Trophoblast cell (in vitro differentiated cells and primary cell): ENCODE measurements at regions not wholly inside any gene's neighbourhood (a gene's known extent, or its start where the extent isn't known, plus 50 kb on each side); places are given as distances from the start of the nearest gene placed in this dataset.

Experiments
- DNase-seq, 2 donors: peaks; one replicate each; pipeline ENCODE4 v3.0.0-alpha.2; 2016
- H2AFZ ChIP-seq: 2 replicates; pipeline ENCODE4 v1.6.1; 2013; ENCODE audit warnings: low read length, moderate library complexity, mild to moderate bottlenecking; ENCODE audit not compliant: insufficient read depth, poor library complexity
- H2AK5ac ChIP-seq: 2 replicates; pipeline ENCODE4 v1.6.1; 2013; ENCODE audit warnings: mild to moderate bottlenecking, low read length
- H2BK120ac ChIP-seq: 2 replicates; pipeline ENCODE4 v1.6.1; 2013; ENCODE audit warnings: low read length, mild to moderate bottlenecking, moderate library complexity; ENCODE audit not compliant: insufficient read depth, poor library complexity
- H2BK12ac ChIP-seq: 2 replicates; pipeline ENCODE4 v1.6.1; 2013; ENCODE audit warnings: mild to moderate bottlenecking, low read length, moderate library complexity
- H2BK5ac ChIP-seq: 2 replicates; pipeline ENCODE4 v1.6.1; 2013; ENCODE audit warnings: low read length, low read depth, moderate library complexity, mild to moderate bottlenecking; ENCODE audit not compliant: poor library complexity
- H3K14ac ChIP-seq: 2 replicates; pipeline ENCODE4 v1.6.1; 2013; ENCODE audit warnings: mild to moderate bottlenecking, low read length
- H3K18ac ChIP-seq: 2 replicates; pipeline ENCODE4 v1.6.1; 2013; ENCODE audit warnings: mild to moderate bottlenecking, low read length
- H3K23ac ChIP-seq: 2 replicates; pipeline ENCODE4 v1.6.1; 2013; ENCODE audit warnings: low read length
- H3K27ac ChIP-seq: 2 replicates; pipeline ENCODE4 v1.5.1; 2013; ENCODE audit warnings: low read depth, mild to moderate bottlenecking, inconsistent platforms, low read length, moderate library complexity
- H3K27me3 ChIP-seq: 2 replicates; pipeline ENCODE4 v1.6.1; 2013; ENCODE audit warnings: inconsistent platforms, mild to moderate bottlenecking, low read length, moderate library complexity; ENCODE audit not compliant: insufficient read depth
- H3K36me3 ChIP-seq, 2 experiments: 1 replicate in 1 of 2; 2 replicates in 1 of 2; pipeline ENCODE4 v1.6.1; 2013; ENCODE audit warnings: low read length in 2 of 2, mild to moderate bottlenecking in 2 of 2, moderate library complexity in 1 of 2; ENCODE audit not compliant: insufficient read depth in 2 of 2, control insufficient read depth in 1 of 2
- H3K4ac ChIP-seq: 2 replicates; pipeline ENCODE4 v1.6.1; 2013; ENCODE audit warnings: low read depth, mild to moderate bottlenecking, low read length, moderate library complexity
- H3K4me1 ChIP-seq, 2 experiments: 1 replicate in 1 of 2; 2 replicates in 1 of 2; pipeline ENCODE4 v1.6.1; 2013; ENCODE audit warnings: low read length in 2 of 2, mild to moderate bottlenecking in 2 of 2, moderate library complexity in 1 of 2; ENCODE audit not compliant: insufficient read depth in 2 of 2, control insufficient read depth in 1 of 2
- H3K4me2 ChIP-seq: 2 replicates; pipeline ENCODE4 v1.6.1; 2013; ENCODE audit warnings: inconsistent platforms, mild to moderate bottlenecking, low read length, moderate library complexity
- H3K4me3 ChIP-seq: 2 replicates; pipeline ENCODE4 v1.5.1; 2013; ENCODE audit warnings: mild to moderate bottlenecking, low read depth, low read length, inconsistent platforms
- H3K79me1 ChIP-seq: one replicate; pipeline ENCODE4 v1.6.1; 2013; ENCODE audit warnings: low read length
- H3K79me2 ChIP-seq: 2 replicates; pipeline ENCODE4 v1.6.1; 2013; ENCODE audit warnings: low read length, mild to moderate bottlenecking; ENCODE audit not compliant: control insufficient read depth, insufficient read depth, poor library complexity
- H3K9ac ChIP-seq: 2 replicates; pipeline ENCODE4 v1.6.1; 2013; ENCODE audit warnings: mild to moderate bottlenecking, low read length
- H3K9me3 ChIP-seq: 2 replicates; pipeline ENCODE4 v1.6.1; 2013; ENCODE audit warnings: low read depth, mild to moderate bottlenecking, control low read depth, inconsistent platforms, low read length; ENCODE audit not compliant: insufficient read depth
- H4K12ac ChIP-seq: 2 replicates; pipeline ENCODE4 v1.6.1; 2013; ENCODE audit warnings: low read depth, mild to moderate bottlenecking, low read length, moderate library complexity
- H4K8ac ChIP-seq: 2 replicates; pipeline ENCODE4 v1.6.1; 2013; ENCODE audit warnings: low read depth, mild to moderate bottlenecking, low read length, moderate library complexity
- H4K91ac ChIP-seq: one replicate; pipeline ENCODE4 v1.6.1; 2013; ENCODE audit warnings: low read depth, mild to moderate bottlenecking, low read length, moderate library complexity
- WGBS: extraction: QIAGEN DNeasy Blood & Tissue Kit; methylation state at CpG from one replicate; pipeline ENCODE4 v1.1.7; 2013; ENCODE audit warnings: missing lambda C conversion rate; ENCODE audit not compliant: insufficient read length, insufficient coverage; ENCODE audit errors: extremely low coverage; 5-methylcytosine and 5-hydroxymethylcytosine counted together

GRCh38 chr1:68378296-68379084 is 71.3 kb downstream of the RPE65 start:
- Histone ChIP-seq H3K4me2 (no peak overlapping the region), H3K27ac (no peak overlapping the region), H3K4me3 (no peak overlapping the region), H2AFZ (no peak overlapping the region), H3K9me3 (no peaks in the 10 kb centered on the region), H3K9ac (no peak overlapping the region), H4K91ac (no peak overlapping the region), H3K36me3 (no peaks in the 10 kb centered on the region), H3K27me3 (no peaks in the 10 kb centered on the region), H2AK5ac (no peak overlapping the region), H3K79me1 (no peaks in the 10 kb centered on the region), H2BK12ac (no peak overlapping the region), H2BK5ac (no peak overlapping the region), H4K12ac (no peak overlapping the region), H2BK120ac (no peak overlapping the region), H3K14ac (no peak overlapping the region), H3K4me1 (no peaks in the 10 kb centered on the region), H3K4ac (no peak overlapping the region), H3K23ac (no peak overlapping the region), H3K79me2 (no peaks in the 10 kb centered on the region), H4K8ac (no peak overlapping the region), H3K18ac (no peak overlapping the region)
- DNase-seq, result no peak
- WGBS, result no CpG with 5 or more reads among the region's 2 CpGs

GRCh38 chr1:68377098-68377497 is 72.7 kb downstream of the RPE65 start:
- Histone ChIP-seq H3K23ac (no peak overlapping the region), H4K8ac (no peak overlapping the region), H3K9ac (no peak overlapping the region), H3K27me3 (no peaks in the 10 kb centered on the region), H3K36me3 (no peaks in the 10 kb centered on the region), H2AK5ac (no peak overlapping the region), H3K4me2 (no peak overlapping the region), H3K9me3 (no peaks in the 10 kb centered on the region), H3K4me3 (no peak overlapping the region), H3K79me1 (no peaks in the 10 kb centered on the region), H2BK5ac (no peak overlapping the region), H3K4ac (no peak overlapping the region), H3K14ac (no peak overlapping the region), H2BK120ac (no peak overlapping the region), H3K79me2 (no peaks in the 10 kb centered on the region), H2BK12ac (no peak overlapping the region), H2AFZ (no peak overlapping the region), H3K4me1 (no peaks in the 10 kb centered on the region), H4K91ac (no peak overlapping the region), H4K12ac (no peak overlapping the region), H3K27ac (no peak overlapping the region), H3K18ac (no peak overlapping the region)
- peak in 1 of 2 donors; percentile 59 for DNase-seq
- WGBS, result no CpG with 5 or more reads among the region's 3 CpGs

GRCh38 chr1:68376441-68376840 is 73.3 kb downstream of the RPE65 start:
- Histone ChIP-seq H2AFZ (no peak overlapping the region), H3K27ac (no peak overlapping the region), H3K4me1 (no peaks in the 10 kb centered on the region), H2AK5ac (no peak overlapping the region), H3K79me1 (no peaks in the 10 kb centered on the region), H4K12ac (no peak overlapping the region), H3K79me2 (no peaks in the 10 kb centered on the region), H4K8ac (no peak overlapping the region), H3K9me3 (no peaks in the 10 kb centered on the region), H3K4me2 (no peak overlapping the region), H4K91ac (no peak overlapping the region), H3K14ac (no peak overlapping the region), H3K23ac (no peak overlapping the region), H3K36me3 (no peaks in the 10 kb centered on the region), H3K18ac (no peak overlapping the region), H2BK12ac (no peak overlapping the region), H3K9ac (no peak overlapping the region), H2BK5ac (no peak overlapping the region), H3K4ac (no peak overlapping the region), H3K27me3 (no peaks in the 10 kb centered on the region), H2BK120ac (peak overlapping the region; percentile 22), H3K4me3 (no peak overlapping the region)
- no peak for DNase-seq

GRCh38 chr1:68375919-68376318 is 73.8 kb downstream of the RPE65 start:
- Histone ChIP-seq H4K12ac (no peak overlapping the region), H3K4ac (no peak overlapping the region), H3K27ac (no peak overlapping the region), H2AK5ac (no peak overlapping the region), H3K79me1 (no peaks in the 10 kb centered on the region), H4K91ac (no peak overlapping the region), H3K4me3 (no peak overlapping the region), H3K23ac (no peak overlapping the region), H2AFZ (no peak overlapping the region), H4K8ac (no peak overlapping the region), H3K79me2 (no peaks in the 10 kb centered on the region), H3K14ac (no peak overlapping the region), H2BK120ac (no peak overlapping the region), H3K27me3 (no peaks in the 10 kb centered on the region), H3K9me3 (no peaks in the 10 kb centered on the region), H3K4me1 (no peaks in the 10 kb centered on the region), H3K4me2 (no peak overlapping the region), H3K9ac (no peak overlapping the region), H2BK5ac (no peak overlapping the region), H2BK12ac (no peak overlapping the region), H3K18ac (no peak overlapping the region), H3K36me3 (no peaks in the 10 kb centered on the region)
- WGBS, result no CpG with 5 or more reads among the region's 1 CpG
- peak in 1 of 2 donors; percentile 27 for DNase-seq
